Ishikawa (cell line): ENCODE measurements at regions not wholly inside any gene's neighbourhood (a gene's known extent, or its start where the extent isn't known, plus 50 kb on each side); places are given as distances from the start of the nearest gene placed in this dataset.

Experiments used
- CEBPB ChIP-seq: IDR thresholded peaks from 2 replicates; pipeline ENCODE4 v1.6.1; 2012
- CREB1 ChIP-seq: IDR thresholded peaks from 2 replicates; pipeline ENCODE4 v1.6.1; 2012; ENCODE audit warnings: low read depth
- EGR1 ChIP-seq: IDR thresholded peaks from 2 replicates; pipeline ENCODE4 v1.6.1; 2012
- EP300 ChIP-seq: IDR thresholded peaks from 2 replicates; pipeline ENCODE4 v1.6.1; 2012; ENCODE audit warnings: borderline replicate concordance
- FOXM1 ChIP-seq: IDR thresholded peaks from 2 replicates; pipeline ENCODE4 v1.6.1; 2012; ENCODE audit warnings: low read depth, borderline replicate concordance
- NFIC ChIP-seq: IDR thresholded peaks from 2 replicates; pipeline ENCODE4 v1.6.1; 2012
- RAD21 ChIP-seq: IDR thresholded peaks from 2 replicates; pipeline ENCODE4 v1.6.1; 2012; ENCODE audit warnings: low read depth
- TAF1 ChIP-seq: IDR thresholded peaks from 2 replicates; pipeline ENCODE4 v1.6.1; 2012; ENCODE audit warnings: low read depth, mild to moderate bottlenecking
- TCF12 ChIP-seq: IDR thresholded peaks from 2 replicates; pipeline ENCODE4 v1.6.1; 2012; ENCODE audit warnings: low read depth
- TEAD4 ChIP-seq: IDR thresholded peaks from 2 replicates; pipeline ENCODE4 v1.6.1; 2012
- YY1 ChIP-seq: IDR thresholded peaks from 2 replicates; pipeline ENCODE4 v1.6.1; 2012; ENCODE audit warnings: low read depth
- ZBTB7A ChIP-seq: IDR thresholded peaks from 2 replicates; pipeline ENCODE4 v1.6.1; 2012; ENCODE audit warnings: low read depth
- TF ChIP-seq, protein P1 (sequence below): IDR thresholded peaks from 2 replicates; pipeline ENCODE4 v1.6.1; 2012
- TF ChIP-seq, protein P2 (sequence below): IDR thresholded peaks from 2 replicates; pipeline ENCODE4 v1.6.1; 2012; ENCODE audit warnings: low read depth, mild to moderate bottlenecking
- TF ChIP-seq, protein P3 (sequence below): IDR thresholded peaks from 2 replicates; pipeline ENCODE4 v1.6.1; 2012

- TF ChIP-seq RAD21 (no peak), EGR1 (no peak), FOXM1 (no peak), TAF1 (no peak), CEBPB (no peak), NFIC (no peak), EP300 (no peak), ZBTB7A (no peak), CREB1 (no peak), TEAD4 (no peak), YY1 (no peak), TCF12 (no peak)
- TF ChIP-seq, protein P1, sequence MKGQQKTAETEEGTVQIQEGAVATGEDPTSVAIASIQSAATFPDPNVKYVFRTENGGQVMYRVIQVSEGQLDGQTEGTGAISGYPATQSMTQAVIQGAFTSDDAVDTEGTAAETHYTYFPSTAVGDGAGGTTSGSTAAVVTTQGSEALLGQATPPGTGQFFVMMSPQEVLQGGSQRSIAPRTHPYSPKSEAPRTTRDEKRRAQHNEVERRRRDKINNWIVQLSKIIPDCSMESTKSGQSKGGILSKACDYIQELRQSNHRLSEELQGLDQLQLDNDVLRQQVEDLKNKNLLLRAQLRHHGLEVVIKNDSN, result no peak
- TF ChIP-seq, protein P2, sequence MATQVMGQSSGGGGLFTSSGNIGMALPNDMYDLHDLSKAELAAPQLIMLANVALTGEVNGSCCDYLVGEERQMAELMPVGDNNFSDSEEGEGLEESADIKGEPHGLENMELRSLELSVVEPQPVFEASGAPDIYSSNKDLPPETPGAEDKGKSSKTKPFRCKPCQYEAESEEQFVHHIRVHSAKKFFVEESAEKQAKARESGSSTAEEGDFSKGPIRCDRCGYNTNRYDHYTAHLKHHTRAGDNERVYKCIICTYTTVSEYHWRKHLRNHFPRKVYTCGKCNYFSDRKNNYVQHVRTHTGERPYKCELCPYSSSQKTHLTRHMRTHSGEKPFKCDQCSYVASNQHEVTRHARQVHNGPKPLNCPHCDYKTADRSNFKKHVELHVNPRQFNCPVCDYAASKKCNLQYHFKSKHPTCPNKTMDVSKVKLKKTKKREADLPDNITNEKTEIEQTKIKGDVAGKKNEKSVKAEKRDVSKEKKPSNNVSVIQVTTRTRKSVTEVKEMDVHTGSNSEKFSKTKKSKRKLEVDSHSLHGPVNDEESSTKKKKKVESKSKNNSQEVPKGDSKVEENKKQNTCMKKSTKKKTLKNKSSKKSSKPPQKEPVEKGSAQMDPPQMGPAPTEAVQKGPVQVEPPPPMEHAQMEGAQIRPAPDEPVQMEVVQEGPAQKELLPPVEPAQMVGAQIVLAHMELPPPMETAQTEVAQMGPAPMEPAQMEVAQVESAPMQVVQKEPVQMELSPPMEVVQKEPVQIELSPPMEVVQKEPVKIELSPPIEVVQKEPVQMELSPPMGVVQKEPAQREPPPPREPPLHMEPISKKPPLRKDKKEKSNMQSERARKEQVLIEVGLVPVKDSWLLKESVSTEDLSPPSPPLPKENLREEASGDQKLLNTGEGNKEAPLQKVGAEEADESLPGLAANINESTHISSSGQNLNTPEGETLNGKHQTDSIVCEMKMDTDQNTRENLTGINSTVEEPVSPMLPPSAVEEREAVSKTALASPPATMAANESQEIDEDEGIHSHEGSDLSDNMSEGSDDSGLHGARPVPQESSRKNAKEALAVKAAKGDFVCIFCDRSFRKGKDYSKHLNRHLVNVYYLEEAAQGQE, result no peak
- TF ChIP-seq, protein P3, sequence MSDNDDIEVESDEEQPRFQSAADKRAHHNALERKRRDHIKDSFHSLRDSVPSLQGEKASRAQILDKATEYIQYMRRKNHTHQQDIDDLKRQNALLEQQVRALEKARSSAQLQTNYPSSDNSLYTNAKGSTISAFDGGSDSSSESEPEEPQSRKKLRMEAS, result no peak
These were observed 51.3 kb upstream of the NFE2L3 start for GRCh38 chr7:26100406-26101339.

DNA sequence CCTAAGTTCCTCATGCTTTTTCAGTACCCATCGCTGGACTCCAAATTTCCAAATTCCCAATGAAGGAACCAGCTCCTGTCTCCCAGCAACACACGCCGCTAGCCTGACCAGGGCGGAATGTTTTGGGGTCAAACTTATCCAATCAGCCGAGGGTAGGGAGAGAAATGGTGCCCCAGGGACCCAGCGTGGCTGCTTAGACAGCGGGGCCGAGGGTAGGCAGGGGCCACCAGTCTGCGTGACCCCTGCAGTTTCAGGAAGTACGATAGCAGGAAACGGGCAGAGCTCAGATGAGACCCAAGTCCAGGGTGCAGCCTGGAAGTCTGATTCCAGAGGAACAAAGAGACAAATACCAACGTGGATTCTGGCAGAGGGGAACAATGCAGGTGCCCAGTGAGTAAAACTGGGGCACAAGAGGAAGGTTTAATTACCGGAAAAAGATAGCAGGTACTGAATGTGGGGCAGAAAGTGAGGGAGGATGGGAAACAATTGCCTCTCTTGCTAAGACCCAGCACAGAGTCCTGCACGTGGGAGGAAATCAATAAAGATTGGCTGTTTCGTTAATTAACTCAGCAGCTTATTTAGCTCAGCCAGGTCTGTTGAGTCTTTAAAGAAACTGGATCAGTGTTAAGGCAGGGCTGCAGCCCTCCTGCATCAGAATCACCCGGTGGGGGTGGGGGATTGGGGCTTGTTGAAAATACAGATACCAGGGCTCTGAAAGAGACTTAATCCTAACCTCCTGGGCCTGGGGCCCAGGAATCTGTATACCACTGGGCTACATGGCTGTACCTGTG lies 50.4 kb upstream of the NFE2L3 start:
- TF ChIP-seq CREB1 (no peak), TEAD4 (no peak), TAF1 (no peak)

DNA sequence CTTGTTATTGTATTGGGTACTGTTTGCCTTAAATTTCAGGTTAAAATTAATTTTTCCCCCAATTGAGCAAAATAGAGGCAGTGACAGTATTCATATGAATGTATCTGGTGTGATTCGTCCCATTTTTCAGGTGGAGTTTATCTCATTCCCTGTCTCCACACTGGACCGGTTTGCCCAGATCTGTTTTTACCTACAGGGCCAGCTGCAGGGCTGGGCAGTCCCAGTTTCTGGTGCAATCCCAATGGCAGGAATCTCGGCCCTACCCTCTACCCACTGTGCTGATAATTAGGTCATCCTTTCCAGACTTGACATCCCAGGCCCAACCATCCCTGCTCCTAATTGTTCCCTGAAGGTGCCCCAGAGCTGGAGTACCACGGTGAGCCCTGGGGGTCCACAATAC lies 49.8 kb upstream of the NFE2L3 start:
- no peak for TF ChIP-seq YY1
- TF ChIP-seq, protein P3, result no peak
- TF ChIP-seq, protein P1, result no peak
- TF ChIP-seq EGR1, result no peak
- TF ChIP-seq NFIC, result no peak
- no peak for TF ChIP-seq EP300
- TF ChIP-seq TEAD4, result no peak
- TF ChIP-seq RAD21, result no peak
- TF ChIP-seq TCF12, result no peak
